Neural progenitor cell (in vitro differentiated cells): ENCODE measurements at regions not wholly inside any gene's neighbourhood (a gene's known extent, or its start where the extent isn't known, plus 50 kb on each side); places are given as distances from the start of the nearest gene placed in this dataset.

Experiments
- CTCF ChIP-seq: fragments of 200-600 bp; sonication (generic); IDR thresholded peaks from 2 replicates; pipeline ENCODE4 v1.5.1; 2017; ENCODE audit warnings: antibody characterized with exemption, mild to moderate bottlenecking
- EZH2 ChIP-seq: fragments of 200-600 bp; sonication (generic); IDR thresholded peaks from 2 replicates; pipeline ENCODE4 v1.6.1; 2017; ENCODE audit warnings: antibody characterized with exemption, mild to moderate bottlenecking, moderate library complexity

- TF ChIP-seq EZH2: no peak
- TF ChIP-seq CTCF: no peak
Observed at GRCh38 chr22:47552024-47552423, 789.6 kb downstream of the TBC1D22A start.
